ENCODE measurements at regions not wholly inside any gene's neighbourhood (a gene's known extent, or its start where the extent isn't known, plus 50 kb on each side); places are given as distances from the start of the nearest gene placed in this dataset.

DNA sequence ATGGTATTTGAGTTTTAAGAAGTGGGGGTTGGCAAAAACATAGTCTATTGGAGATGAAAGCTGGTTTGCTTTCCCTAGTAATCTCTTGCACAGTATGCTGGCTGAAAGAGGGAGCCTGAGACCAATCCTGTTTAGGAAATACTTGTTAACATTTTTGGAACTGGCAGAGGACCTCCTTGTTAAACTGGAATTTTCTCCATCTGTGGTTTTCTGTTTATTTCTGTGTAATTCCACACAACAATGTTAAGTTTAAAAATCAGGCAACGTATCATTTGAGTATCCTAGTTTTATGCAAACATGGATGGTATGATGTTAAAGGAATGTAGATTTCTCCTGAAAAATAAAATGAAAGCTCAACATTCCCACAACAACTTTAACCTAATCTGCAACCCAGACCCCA, 536.0 kb upstream of the TBL1XR1 start:
- TF ChIP-seq, protein P1, sequence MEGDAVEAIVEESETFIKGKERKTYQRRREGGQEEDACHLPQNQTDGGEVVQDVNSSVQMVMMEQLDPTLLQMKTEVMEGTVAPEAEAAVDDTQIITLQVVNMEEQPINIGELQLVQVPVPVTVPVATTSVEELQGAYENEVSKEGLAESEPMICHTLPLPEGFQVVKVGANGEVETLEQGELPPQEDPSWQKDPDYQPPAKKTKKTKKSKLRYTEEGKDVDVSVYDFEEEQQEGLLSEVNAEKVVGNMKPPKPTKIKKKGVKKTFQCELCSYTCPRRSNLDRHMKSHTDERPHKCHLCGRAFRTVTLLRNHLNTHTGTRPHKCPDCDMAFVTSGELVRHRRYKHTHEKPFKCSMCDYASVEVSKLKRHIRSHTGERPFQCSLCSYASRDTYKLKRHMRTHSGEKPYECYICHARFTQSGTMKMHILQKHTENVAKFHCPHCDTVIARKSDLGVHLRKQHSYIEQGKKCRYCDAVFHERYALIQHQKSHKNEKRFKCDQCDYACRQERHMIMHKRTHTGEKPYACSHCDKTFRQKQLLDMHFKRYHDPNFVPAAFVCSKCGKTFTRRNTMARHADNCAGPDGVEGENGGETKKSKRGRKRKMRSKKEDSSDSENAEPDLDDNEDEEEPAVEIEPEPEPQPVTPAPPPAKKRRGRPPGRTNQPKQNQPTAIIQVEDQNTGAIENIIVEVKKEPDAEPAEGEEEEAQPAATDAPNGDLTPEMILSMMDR (IDR thresholded peaks at IDR 0.05; ENCODE audit: low read length): no peak
- TF ChIP-seq EZH2 (optimal IDR thresholded peaks at IDR 0.05; ENCODE audit: low read depth, low read length) (no peak), EZH2phosphoT487 (IDR thresholded peaks at IDR 0.05; ENCODE audit: low read length) (no peak)

Measured in MM.1S (cell line).